ENCODE measurements at regions not wholly inside any gene's neighbourhood (a gene's known extent, or its start where the extent isn't known, plus 50 kb on each side); places are given as distances from the start of the nearest gene placed in this dataset.

DNA sequence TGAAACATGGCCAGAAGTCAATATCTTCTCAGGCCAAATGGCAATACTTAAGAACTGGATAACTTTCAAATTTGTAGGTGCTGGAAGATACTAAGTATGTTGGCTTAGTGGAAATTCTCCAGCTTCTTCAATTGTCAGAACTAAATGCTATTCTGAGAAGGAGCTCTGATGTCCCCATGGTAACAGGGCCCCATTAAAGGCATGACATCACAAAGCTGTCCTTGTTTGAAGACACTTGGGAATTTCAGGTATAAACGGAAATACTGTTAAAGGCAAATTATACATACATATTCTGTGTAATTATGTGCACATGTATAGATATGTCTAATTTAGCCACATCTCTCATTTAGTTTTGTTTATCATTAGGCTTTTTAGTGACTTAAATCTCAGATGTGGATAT lies 210.0 kb upstream of the SEL1L start:
- Histone ChIP-seq H3K4me1 (no peaks in the 10 kb centered on the region), H3K4me2 (no peak overlapping the region), H3K9me3 (no peaks in the 10 kb centered on the region), H3K4me3 (no peak overlapping the region), H3K27ac (no peak overlapping the region)
- DNase-seq (ENCODE audit: low read depth in 1 of 2, low spot score in 1 of 2) (no peak), ATAC-seq (no peak), FAIRE-seq (no peak)
- TF ChIP-seq HOXA7 (CRISPR knock-in tag; IDR thresholded peaks at IDR 0.05) (no peak), BHLHE40 (IDR thresholded peaks at IDR 0.05; ENCODE audit: low read depth, low read length) (no peak), ZSCAN20 (CRISPR knock-in tag; IDR thresholded peaks at IDR 0.05) (no peak), SMC3 (IDR thresholded peaks at IDR 0.05) (no peak), EHMT2 (IDR thresholded peaks at IDR 0.05; ENCODE audit: low read depth) (no peak), HDAC2 (IDR thresholded peaks at IDR 0.05) (no peak), RCOR1 (IDR thresholded peaks at IDR 0.05; ENCODE audit: low read depth, low read length) (no peak), CHD4 (IDR thresholded peaks at IDR 0.05; ENCODE audit: borderline replicate concordance) (no peak), TFCP2L1 (CRISPR knock-in tag; IDR thresholded peaks at IDR 0.05) (no peak), FOSB (CRISPR knock-in tag; IDR thresholded peaks at IDR 0.05) (no peak), CBX2 (IDR thresholded peaks at IDR 0.05; ENCODE audit: borderline replicate concordance, low read depth) (no peak), GATA3 (IDR thresholded peaks at IDR 0.05; ENCODE audit: borderline replicate concordance) (no peak), ZFP36 (IDR thresholded peaks at IDR 0.05; ENCODE audit: borderline replicate concordance, partially characterized antibody) (no peak), ZC3H11A (IDR thresholded peaks at IDR 0.05) (no peak), RARB (CRISPR knock-in tag; IDR thresholded peaks at IDR 0.05) (no peak)
- TF ChIP-seq, protein P1, sequence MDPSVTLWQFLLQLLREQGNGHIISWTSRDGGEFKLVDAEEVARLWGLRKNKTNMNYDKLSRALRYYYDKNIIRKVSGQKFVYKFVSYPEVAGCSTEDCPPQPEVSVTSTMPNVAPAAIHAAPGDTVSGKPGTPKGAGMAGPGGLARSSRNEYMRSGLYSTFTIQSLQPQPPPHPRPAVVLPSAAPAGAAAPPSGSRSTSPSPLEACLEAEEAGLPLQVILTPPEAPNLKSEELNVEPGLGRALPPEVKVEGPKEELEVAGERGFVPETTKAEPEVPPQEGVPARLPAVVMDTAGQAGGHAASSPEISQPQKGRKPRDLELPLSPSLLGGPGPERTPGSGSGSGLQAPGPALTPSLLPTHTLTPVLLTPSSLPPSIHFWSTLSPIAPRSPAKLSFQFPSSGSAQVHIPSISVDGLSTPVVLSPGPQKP (IDR thresholded peaks at IDR 0.05; ENCODE audit: low read depth, low read length), result no peak
- TF ChIP-seq, protein P2, sequence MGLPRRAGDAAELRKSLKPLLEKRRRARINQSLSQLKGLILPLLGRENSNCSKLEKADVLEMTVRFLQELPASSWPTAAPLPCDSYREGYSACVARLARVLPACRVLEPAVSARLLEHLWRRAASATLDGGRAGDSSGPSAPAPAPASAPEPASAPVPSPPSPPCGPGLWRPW (IDR thresholded peaks at IDR 0.05), result no peak
- TF ChIP-seq, protein P3, sequence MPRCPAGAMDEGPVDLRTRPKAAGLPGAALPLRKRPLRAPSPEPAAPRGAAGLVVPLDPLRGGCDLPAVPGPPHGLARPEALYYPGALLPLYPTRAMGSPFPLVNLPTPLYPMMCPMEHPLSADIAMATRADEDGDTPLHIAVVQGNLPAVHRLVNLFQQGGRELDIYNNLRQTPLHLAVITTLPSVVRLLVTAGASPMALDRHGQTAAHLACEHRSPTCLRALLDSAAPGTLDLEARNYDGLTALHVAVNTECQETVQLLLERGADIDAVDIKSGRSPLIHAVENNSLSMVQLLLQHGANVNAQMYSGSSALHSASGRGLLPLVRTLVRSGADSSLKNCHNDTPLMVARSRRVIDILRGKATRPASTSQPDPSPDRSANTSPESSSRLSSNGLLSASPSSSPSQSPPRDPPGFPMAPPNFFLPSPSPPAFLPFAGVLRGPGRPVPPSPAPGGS (IDR thresholded peaks at IDR 0.05), result no peak
- ChIA-PET POLR2A (no interaction called here), CTCF (no interaction called here)
- WGBS (ENCODE audit: missing lambda C conversion rate), result 0% methylated on average over 1 of the region's 1 CpG

DNA sequence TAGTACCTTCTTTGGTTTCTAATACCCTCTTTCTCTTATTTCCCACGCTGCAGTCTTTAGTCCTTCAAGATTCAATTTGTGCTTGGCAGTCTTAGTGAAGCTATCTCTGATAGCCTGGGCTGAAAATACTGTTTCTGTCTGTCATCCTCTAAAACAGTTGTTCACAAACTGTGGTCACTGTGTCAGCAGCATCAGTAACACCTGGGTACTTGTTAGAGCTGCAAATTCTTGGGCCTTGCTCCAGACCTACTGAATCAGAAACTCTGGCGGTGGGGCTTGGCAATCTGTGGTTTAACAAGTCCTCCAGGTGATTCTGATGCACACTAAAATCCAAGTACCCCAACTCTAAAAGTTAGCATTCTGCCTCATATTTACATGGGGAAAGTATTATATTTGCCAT lies 217.5 kb upstream of the SEL1L start:
- no peak overlapping the region for H3K4me2 ChIP-seq
- H3K9me3 ChIP-seq, result no peaks in the 10 kb centered on the region
- H3K4me3 ChIP-seq, result no peak overlapping the region
- TF ChIP-seq FOXS1 (CRISPR knock-in tag; IDR thresholded peaks at IDR 0.05) (no peak), HOXA7 (CRISPR knock-in tag; IDR thresholded peaks at IDR 0.05) (no peak), POLR2A (IDR thresholded peaks at IDR 0.05; ENCODE audit: low read length) (no peak), NPAS2 (CRISPR knock-in tag; IDR thresholded peaks at IDR 0.05; ENCODE audit: borderline replicate concordance) (no peak), BHLHE40 (IDR thresholded peaks at IDR 0.05; ENCODE audit: low read depth, low read length) (no peak), HEYL (CRISPR knock-in tag; IDR thresholded peaks at IDR 0.05) (no peak), NFE2L2 (conservative IDR thresholded peaks at IDR 0.05; ENCODE audit: low read length) (no peak), FOSB (CRISPR knock-in tag; IDR thresholded peaks at IDR 0.05) (no peak), RFX5 (IDR thresholded peaks at IDR 0.05) (no peak), GATA3 (IDR thresholded peaks at IDR 0.05; ENCODE audit: borderline replicate concordance) (no peak), MYC (IDR thresholded peaks at IDR 0.05; ENCODE audit: borderline replicate concordance, low read length) (no peak), MAZ (IDR thresholded peaks at IDR 0.05; ENCODE audit: borderline replicate concordance, low read depth, low read length) (no peak)
- TF ChIP-seq, protein P4, sequence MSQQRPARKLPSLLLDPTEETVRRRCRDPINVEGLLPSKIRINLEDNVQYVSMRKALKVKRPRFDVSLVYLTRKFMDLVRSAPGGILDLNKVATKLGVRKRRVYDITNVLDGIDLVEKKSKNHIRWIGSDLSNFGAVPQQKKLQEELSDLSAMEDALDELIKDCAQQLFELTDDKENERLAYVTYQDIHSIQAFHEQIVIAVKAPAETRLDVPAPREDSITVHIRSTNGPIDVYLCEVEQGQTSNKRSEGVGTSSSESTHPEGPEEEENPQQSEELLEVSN (IDR thresholded peaks at IDR 0.05; ENCODE audit: borderline replicate concordance, low read depth), result no peak
- TF ChIP-seq, protein P5, sequence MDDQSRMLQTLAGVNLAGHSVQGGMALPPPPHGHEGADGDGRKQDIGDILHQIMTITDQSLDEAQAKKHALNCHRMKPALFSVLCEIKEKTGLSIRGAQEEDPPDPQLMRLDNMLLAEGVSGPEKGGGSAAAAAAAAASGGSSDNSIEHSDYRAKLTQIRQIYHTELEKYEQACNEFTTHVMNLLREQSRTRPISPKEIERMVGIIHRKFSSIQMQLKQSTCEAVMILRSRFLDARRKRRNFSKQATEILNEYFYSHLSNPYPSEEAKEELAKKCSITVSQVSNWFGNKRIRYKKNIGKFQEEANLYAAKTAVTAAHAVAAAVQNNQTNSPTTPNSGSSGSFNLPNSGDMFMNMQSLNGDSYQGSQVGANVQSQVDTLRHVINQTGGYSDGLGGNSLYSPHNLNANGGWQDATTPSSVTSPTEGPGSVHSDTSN (IDR thresholded peaks at IDR 0.05), result no peak
- DNase-seq (ENCODE audit: low read depth in 1 of 2, low spot score in 1 of 2) (no peak), ATAC-seq (no peak), FAIRE-seq (no peak)
- CTCF ChIA-PET, result no interaction called here
- no peak overlapping the region for H3K27ac ChIP-seq
- WGBS (ENCODE audit: missing lambda C conversion rate), result 2% methylated on average over 2 of the region's 2 CpGs
- POLR2A ChIA-PET, result no interaction called here
- no peaks in the 10 kb centered on the region for H3K4me1 ChIP-seq
